ENCODE measurements at regions not wholly inside any gene's neighbourhood (a gene's known extent, or its start where the extent isn't known, plus 50 kb on each side); places are given as distances from the start of the nearest gene placed in this dataset.

DNA sequence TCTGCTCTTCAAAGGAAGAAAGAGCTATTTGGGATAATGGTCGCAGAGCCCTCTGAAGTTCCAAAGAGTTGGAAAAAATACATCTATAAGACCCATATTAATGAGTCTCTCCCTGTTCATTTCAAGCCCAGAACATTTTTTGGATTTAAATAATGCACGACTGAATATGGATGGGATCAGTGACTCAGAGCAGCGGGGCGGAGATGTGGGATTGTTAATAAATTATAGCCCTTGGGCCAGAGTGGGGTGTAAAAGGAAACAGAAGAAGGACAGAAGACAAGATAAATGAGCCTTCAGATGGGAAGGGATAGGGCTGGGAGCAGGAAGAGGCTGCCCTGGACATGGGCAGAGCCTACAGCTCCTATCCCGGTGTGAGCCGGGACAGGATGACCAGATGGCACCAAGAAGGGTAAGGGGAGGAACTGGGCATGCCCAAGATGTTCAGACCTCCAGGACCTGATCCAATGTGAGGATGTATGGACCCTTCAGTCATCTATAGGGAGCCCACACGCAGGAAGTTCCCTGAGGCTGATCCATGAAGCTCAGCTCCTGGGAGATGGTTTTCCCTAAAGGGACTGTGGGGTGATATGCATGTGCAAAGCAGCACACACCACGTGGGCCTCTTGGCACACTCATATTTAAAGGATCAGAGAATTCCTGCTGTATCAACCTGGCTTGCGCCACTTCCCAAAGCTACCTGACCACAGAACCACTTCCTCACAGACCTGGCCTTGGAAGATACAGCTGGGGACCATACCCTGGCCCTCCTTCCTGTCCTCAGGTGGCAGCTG, 96.1 kb upstream of the PLXNA4 start:
- no peak for DNase-seq (ENCODE audit: low spot score)

DNA sequence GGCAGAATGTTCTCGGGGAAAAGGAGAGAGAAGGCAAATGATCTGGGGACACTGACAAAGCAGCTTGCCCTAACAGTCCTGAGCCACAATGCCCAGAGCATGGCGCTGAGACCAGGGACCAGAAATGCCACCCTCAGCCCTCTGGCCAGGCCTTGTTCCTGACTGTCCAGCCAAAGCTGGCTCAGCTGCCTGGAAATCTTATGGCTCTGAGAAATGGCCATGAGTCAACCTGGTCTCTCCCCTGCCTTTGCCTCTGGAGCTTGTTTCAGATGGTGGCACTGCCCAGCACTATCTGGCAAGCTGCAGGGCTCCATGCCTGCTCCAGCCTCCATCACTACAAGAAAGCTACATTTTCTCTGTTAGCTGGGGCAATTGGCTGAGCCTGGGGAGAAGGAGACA, 90.5 kb upstream of the PLXNA4 start:
- no peak for DNase-seq (ENCODE audit: low spot score)

DNA sequence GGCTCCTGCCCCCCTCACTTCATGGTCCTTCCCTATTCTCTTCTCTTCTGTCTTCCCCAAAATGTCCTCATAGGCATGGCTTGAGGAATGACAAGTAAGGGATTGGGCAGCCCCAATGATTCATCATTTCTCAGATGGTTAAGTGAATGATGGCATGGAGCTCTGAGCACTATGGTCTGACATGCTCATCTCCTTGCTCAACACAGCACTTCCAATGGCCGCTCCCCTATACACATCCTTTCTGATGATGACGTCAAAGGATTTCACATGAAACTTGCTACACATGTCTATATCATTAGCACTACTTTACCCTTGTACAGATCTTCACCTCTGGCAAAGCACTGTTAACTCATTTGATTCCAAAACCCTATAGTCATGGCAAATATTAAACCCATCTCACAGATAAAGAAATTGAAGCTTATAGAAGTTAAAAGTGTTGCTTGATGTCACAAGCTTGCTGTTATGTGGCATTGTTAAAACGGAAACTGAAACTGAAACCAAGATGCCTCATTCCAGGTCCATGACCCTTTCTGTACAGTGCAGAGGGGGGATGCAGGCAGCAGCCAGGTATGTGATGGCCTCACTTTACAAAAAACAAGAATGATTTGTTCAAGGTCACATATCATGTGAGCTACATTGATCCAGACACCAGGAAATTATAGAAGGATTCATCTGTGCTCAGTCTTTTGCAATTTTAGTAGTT, 90.0 kb upstream of the PLXNA4 start:
- DNase-seq (ENCODE audit: low spot score): no peak

DNA sequence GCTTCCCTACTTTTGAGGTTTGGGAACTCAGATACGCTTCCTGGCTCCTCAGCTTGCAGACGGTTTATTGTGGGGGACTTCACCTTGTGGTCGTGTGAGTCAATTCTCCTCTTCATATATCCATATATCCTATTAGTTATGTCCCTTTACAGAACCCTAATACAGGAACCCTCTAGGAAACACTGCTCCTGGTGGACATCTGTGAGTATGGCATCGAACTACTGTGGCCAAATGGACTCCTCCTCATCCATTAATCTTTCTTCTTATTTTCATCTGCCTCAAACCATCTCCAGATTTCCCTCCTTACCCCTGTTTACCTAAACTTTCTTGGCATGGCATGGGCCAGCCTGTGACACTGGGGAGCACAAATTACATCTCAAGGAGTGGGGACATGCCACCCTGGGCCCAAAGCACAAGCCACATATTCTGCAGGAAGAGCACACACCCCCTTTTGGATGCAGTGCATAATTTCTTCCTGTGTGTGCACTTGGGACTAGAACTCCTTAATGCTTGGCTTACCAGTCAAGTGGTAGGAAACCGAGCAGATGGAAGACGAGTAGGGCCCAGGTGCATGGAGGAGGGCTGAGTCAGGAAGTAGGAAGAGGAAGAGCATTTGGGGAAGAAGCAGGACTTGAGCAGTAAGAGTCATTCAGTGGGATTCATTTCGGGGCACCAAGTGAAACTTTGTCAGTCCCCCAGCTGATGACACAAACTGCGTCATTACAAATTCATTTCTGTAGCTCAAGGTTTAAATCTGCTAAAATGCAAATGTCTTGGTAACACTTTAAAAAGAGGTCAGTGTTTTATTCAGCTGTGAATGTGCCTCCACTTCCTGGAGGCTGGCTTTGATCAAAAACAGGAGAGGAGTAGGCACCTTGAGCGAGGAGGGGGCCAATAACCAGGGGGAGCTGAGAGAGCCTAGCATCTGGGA, 80.8 kb upstream of the PLXNA4 start:
- peak; percentile 45 for DNase-seq (ENCODE audit: low spot score)

DNA sequence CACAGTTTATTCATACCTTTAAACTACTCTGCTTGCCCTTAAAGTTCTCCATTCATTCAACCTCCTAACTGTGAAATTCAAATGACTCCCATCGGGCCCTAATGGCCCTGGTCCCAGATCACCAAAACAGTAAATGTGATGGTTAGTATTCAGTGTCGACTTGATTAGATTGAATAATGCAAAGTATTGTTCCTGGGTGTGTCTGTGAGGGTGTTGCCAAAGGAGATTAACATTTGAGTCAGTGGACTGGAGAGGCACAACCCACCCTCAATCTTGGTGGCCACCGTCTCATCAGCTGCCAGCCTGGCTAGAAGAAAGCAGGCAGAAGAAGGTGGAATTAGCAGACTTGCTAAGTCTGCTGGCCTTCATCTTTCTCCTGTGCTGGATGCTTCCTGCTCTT, 80.1 kb upstream of the PLXNA4 start:
- DNase-seq (ENCODE audit: low spot score): no peak

DNA sequence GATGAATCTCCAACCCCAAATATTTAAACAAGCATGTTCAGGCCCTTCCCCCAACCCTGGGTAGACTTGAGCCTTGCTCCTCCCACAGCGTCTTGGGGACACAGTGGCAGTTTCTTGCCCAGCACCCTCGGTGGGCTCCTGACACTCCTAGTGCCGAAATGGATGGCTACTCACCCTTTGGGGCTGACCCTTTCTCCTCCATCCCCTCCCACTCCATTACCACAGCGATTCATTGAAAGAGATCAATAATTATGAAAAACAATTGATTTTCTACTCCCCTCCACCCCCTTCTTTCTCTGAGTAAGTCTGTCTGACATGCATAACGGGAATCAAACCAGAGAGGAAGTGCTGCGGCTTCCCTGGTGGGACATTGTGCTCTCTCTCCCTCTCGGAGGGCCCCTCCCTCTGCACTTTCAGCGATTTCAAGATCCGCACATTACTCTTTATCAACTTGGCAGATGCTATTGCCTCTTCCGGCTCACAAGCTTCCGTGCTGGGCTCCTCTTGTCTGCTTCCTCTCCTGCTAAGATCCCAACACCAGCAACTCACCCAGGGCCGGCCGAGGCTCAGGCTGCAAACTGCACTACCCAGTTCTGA, 79.0 kb upstream of the PLXNA4 start:
- DNase-seq (ENCODE audit: low spot score): no peak

DNA sequence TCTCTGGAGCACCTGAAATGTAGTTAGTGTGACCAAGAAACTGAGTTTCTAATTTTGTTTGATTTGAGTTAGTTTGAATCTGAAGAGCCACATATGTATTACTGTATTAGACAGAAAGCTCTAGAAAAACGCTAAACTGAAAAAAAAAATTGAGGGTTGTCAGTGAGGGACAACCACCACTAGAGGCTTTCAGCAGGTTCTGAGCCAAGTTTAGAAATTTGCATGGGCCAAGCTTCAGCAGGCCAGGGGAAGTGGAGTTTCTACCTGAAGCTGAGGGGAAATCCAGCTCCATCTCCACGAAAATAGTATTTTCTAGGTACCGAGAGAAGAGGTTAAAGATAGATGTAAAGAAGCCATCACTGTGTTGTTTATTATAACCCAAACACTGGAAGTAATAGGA, 77.9 kb upstream of the PLXNA4 start:
- DNase-seq (ENCODE audit: low spot score): no peak

DNA sequence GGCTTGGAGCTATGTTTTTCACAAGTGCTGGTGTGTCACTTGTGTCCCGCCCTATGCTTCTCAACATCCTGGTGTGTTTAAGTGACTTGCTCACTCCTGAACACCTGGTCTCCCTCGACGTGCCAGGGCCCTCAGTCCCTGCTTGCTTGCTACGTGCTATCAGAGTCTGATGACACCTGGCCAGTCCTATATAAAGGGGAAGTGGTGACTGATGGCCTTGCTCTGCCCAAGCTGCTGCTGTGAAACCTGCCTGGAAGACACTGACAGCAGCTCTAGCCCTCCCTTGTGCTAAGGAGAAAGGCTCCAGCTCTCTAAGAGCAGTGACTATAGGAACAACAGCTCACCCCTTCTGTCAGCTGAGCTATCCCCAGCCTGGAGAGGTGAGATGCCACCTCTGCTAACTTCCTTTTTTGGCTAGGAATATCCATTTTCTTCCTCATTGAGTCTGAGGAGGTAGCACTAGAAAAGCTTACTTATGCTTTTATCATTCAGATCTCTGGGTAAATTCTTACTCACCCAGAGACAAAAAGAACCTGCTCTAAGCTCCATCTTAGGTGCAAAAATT, 77.2 kb upstream of the PLXNA4 start:
- DNase-seq (ENCODE audit: low spot score): no peak

DNA sequence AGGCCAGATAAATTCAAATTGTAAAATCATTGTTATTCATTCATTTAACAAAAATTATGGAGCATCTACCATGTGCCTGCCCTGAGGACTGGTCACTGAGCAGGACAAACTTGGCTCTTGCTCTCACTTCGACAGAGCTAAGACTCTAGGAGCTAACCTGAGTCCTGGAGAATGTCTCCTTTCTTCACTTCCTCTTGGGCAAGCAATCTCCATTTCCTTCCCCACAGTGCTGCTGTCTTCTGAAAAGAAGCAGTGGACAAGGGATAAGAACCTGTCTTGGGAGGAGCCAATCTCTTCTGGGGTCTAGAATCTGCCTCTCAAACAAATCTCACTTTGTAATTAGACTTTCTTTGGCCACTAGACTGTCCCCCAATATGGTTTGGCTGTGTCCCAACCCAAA, 76.2 kb upstream of the PLXNA4 start:
- no peak for DNase-seq (ENCODE audit: low spot score)

DNA sequence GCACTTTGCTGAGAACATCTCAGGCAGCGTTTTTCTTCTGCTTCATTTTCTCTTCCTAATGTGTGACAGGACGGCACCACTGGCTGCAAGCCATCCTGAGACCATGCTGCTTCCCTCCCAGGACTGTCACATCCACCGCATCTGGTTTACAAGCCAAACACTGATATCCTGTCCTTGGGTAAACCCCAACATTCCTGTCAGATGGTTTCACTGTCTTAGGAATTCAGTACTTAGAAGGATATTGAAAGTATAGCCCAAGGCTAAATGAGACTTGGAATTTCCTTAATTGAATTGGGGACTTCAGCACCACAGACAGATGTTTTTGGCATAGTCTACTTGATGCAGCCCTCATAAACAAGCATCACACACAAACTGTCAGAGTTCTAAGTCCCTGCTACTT, 74.2 kb upstream of the PLXNA4 start:
- DNase-seq (ENCODE audit: low spot score): peak; percentile 20

DNA sequence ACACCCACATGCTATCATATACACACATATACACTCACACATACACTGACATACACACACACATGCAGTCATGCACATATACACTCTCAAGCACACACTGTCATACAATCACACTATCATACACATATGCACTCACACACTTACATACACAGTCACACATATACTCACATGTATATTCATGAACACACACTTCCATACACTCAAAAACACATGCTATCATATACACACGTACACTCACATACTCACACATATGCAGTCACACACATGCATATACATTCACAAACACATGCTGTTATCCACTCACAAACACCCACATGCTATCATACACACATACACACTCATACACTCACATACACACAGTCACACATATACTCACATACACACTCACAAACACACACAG, 71.0 kb upstream of the PLXNA4 start:
- no peak for DNase-seq (ENCODE audit: low spot score)

DNA sequence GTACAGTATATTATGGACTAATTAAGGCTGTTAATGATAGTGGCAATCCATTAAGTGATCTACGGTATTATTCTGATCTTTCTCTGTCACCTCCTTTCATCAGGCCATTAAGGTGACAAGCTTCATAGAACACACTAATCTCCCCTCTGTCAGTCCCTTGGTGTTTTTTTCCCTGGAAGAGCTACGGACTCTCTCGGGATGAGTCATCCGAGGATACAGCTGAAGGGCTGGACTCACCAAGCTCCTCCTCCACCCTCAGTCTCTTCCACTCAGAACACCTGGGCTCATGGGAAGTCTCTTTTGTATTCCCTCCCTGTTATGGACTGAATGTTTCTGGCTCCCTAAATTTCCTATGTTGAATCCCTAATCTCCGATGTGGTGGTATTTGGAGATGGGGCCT, 69.8 kb upstream of the PLXNA4 start:
- DNase-seq (ENCODE audit: low spot score): peak; percentile 22

DNA sequence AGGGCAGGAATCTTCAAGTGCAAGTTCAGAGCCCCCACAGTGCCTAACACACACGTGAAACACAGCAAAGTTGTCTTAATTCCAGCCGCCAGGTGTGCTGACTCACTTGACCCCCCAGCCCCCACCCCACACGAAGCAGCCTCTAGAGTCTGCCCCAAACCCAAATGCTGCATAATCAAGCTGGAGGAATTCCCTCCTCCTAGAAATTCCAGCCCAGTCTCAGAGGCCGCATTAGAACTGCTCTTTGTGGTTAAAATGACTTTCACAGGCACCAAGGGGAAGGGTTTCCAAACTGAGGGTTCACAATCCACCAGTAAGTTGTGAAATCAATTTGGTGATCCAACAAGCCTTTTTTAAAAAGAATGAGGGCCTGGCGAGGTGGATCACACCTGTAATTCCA, 67.0 kb upstream of the PLXNA4 start:
- no peak for DNase-seq (ENCODE audit: low spot score)

DNA sequence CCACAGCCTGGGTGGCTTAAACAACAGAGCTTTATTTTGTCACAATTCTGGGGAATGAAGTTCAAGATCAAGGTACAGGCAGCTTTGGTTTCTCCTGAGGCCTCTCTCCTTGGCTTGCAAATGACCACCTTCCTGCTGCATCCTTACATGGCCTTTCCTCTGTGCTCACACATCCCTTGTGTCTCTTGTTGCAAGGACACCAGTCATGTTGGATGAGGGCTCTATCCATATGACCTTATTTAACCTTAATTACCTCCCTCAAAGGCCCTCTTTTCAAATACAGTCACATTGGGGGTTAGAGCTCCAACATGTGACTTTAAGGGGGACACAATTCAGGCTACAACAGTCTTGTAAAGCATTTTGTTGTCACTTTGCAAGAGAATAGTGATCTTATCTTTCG, 65.0 kb upstream of the PLXNA4 start:
- DNase-seq (ENCODE audit: low spot score): no peak

DNA sequence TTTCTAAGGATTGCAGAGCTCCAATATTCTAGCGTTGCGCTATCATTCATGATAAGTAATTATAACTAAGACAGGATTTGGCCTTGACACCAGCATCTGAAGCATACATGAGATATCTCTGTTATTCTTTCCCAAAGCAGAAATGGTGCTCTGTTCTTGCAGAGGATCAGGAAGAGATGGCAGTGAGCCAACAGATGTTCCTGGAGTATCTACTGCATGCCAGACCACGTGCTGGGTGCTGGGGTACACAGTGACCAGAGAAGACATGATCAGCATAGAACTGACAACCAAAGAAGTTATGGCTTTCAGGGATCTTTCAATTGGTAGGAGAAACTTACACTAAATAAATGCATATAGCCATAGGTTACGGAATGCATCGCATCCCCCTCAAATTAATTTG, 63.7 kb upstream of the PLXNA4 start:
- DNase-seq (ENCODE audit: low spot score): no peak

DNA sequence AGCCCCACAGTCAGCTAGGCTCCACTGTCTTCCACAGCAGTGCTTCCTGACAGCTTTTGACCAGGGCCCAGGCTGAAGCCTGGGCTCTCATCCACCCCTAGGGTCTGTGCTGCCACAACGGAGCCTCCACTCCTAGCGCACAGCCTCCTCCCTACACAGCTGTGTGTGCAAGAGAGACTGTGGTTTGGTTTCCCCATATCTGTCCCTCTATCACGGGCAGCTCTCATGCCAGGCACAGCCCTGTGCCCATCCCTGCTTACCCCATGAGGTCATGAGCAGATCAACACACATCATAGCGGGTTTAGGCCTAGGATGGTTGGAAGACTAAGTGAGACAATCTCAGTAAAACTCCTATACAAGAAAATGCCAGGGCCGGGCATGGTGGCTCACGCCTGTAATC, 61.7 kb upstream of the PLXNA4 start:
- DNase-seq (ENCODE audit: low spot score): no peak

DNA sequence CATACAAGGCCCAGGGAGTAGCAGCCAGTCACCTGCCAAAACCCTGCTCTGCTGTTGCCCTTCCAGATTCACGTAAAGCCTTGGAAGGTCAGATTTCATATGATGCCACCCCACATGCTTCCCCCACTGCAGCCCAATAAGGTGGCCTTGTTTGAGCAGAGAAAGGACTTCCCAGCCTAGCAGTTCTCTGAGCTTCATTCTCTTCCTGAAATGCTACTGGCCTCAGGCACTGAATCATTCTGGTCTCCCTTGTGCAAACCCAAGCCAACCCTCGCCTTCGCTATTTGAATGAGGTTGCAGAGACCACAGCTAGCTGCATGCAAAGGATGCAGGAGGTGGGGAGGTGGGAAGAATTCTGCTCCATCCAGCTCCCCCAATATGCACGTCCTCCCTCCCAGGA, 60.3 kb upstream of the PLXNA4 start:
- no peak for DNase-seq (ENCODE audit: low spot score)

DNA sequence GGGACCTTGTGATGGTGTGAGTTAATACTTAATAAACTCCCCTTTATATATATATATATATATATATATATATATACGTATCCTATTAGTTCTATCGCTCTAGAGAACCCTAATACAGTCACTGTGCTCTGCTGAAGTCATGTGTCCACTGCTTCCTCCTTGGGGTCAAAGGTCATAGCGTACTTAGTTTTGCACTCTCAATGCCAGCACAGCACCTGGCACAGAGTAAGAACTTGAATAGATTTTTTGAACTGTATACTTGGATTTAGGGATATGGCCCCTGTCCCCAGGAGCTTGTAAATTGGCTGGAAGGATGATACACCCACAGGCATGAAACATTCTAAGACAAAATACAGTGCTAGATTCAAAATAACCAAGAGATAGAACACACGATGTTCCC, 58.9 kb upstream of the PLXNA4 start:
- no peak for DNase-seq (ENCODE audit: low spot score)

DNA sequence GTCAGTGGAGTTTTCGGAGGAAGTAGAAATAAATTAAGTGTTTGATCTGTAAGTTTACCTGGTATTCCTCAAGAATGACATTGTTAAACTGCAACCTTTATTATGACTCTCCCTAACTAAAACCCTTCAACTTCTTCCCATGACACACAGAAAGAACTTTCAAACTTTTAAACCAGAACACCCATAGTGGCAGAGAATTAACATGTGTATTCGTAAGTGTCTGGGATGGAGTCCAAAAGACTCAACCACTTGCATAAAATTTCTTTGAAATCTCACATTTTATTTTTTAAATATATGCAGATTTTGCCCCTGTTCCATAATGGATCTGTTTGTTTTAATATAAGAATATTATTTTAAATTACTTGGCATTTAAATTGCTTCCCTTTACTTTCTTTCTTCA, 54.6 kb upstream of the PLXNA4 start:
- no peak for DNase-seq (ENCODE audit: low spot score)
